SK-MEL-5 (cell line): ENCODE measurements at regions not wholly inside any gene's neighbourhood (a gene's known extent, or its start where the extent isn't known, plus 50 kb on each side); places are given as distances from the start of the nearest gene placed in this dataset.

Experiments
- DNase-seq: peaks from one replicate; pipeline ENCODE4 v3.0.0-alpha.2; 2016; ENCODE audit warnings: low read depth, low spot score
- in situ Hi-C: cut with HindIII; loops from 2 replicates; pipeline ENCODE4 v1.10.0; 2016; ENCODE audit warnings: low sequenced_read_pairs, high pct_unique_total_duplicates, low pct_unique_long_range_greater_than_20kb

DNA sequence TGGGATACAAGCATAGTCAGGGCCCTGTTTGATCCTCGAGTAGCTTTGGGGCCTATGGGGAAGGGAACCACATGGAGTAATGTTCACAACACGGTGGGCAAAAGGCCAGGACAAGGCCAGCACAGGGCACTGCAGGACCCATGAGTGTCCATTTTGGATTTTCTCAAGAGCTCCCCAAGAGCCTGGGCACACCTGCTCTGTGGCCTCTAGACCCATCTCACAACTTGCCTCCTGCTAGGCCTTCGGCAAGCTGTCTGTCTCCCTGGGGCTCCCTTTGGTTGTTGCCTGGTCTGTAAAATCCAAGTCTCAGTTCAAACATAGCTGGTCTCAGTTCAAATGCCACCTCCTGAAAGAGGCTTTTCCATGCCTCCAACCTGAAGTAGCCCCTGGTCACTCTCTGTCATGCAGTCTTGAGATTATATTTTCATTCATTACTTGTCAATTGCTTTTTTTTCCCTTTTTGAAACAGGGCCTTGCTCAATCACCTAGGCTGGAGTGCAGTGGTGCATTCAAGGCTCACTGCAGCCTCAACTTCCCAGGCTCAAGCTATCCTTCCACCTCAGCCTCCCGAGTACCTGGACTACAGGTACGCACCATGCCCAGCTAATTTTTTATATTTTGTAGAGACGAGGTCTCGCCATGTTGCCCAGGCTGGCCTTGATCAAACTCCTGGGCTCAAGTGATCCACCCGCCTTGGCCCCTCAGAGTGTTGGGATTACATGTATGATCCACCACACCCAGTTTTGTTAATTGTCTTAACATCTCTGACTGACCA lies 107.4 kb downstream of the MATN1 start:
- in situ Hi-C loops: no loop called here

DNA sequence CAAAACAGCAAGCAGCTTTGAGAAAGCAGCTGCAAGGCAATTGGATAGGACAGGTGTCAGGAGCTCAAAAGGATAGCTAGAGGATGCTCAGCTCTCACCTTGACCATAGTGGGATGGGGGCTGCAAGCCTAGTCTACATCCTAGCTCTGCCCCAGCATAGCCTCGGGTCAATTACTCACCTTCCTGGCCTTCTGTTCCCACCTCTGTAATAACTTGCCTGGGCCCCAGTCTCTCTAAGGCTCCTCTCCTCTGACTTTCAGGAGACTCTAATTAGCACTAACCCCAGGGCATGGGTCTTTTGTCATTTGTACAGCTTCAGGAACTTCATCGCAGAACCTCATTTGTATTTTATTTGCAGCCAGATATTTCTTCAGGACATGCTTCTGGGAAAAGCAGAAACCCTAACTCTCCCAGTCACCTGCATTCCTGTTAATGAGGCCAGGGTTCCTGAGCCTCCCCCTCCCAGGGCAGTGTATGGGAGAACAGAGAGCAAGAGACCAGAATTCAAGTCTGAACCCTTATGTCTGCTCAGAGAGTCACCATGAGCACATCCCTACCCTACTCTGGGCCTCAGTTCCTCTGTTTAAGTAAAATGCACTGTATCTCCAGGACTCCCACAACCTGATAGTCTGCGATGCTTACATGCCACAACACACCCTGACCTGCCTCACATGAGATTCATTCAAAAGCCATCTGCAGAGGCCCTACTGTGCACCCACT lies 108.1 kb downstream of the MATN1 start:
- in situ Hi-C loops: no loop called here
- no peak for DNase-seq

More for the DNA sequence above, 107.4 kb downstream of the MATN1 start:
- no peak for DNase-seq

DNA sequence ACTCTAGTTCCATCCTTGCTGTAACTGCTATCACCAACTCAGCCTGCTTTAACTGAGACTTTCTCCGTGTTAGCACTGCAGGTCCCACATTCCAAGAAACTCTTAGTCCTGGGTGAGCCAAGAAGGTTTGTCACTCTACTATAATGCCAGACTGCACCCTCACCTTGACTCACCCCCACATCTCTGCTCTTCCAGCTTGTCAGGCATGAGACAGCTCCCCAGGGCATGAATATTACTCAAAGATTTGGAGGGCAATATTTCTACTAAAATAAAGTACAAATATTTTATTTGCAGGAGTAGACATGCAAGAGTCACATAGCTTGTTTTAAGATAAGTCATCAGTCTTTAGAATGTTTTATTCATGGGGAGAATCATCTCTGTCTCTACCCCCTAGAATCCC lies 110.2 kb downstream of the MATN1 start:
- DNase-seq: no peak
- in situ Hi-C loops: no loop called here

DNA sequence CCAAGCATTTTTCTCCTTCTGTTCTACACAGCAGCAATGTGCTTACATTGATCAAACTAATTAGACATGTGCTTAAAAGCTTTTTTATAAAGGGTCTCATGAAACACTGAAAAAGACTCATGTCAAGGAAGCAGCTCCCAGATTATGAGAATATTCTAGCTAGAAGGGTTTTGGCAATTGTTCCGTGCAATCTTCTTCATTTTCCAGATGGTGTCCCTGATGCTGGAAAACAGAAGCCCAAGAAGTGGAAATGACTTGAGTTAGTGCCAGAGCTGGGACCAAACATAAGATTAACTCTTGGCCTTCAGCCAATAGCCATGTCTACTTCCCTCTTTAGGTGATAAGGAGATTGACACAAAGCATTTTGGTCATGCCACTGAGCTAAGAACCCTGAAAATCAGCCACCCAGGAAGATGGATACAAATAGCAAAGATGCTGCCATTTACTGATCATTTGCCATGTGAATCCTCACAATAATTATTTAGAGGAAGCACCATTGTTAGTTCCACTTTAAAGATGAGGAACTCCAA lies 110.8 kb downstream of the MATN1 start:
- in situ Hi-C loops: no loop called here
- DNase-seq: no peak

DNA sequence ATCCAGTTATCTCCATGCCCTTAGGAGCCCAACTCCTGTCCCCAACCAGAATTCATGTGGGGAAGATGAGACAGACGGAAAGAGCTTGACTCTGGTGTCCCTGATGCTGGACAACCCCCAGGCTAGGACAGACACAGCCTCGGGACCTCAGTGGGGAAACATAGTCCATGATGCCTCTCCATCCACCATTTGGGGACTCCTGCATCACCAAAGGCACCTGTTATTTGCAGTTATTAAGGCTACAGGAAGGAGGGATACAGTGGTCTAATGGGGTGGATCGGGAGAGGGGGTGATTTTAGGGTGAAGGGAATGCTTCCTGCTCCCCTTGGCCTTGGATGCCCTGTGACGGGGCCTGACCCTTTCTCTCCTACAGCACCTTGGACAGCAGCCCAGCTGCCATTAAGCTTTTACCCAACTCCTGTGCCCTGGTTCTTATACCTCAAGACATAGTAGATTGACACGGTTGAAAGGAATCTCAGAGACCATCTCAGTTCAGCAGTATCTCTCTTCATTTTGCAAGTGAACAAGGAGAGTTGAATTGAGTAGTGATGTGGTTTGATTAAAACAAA lies 111.6 kb downstream of the MATN1 start:
- in situ Hi-C loops: no loop called here
- no peak for DNase-seq

DNA sequence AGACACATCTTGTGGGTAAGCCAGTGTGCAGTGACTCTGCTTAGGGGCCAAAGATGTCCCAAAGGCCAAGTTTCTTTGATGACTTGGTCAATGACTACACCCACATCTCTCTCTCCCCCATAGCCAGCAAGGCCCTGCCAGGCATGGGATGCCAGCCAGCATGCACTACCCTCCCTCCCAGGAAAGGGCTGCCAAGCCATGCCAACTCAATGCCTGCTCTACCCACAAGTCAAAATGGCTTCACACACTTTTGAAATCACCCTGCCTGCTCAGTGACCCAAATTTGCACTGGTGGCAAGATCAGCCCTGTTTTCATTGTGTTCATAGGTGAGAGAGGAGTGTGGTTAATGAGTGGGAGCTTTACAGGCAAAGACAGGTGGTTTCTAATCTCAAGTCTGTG lies 112.5 kb downstream of the MATN1 start:
- in situ Hi-C loops: no loop called here
- no peak for DNase-seq

DNA sequence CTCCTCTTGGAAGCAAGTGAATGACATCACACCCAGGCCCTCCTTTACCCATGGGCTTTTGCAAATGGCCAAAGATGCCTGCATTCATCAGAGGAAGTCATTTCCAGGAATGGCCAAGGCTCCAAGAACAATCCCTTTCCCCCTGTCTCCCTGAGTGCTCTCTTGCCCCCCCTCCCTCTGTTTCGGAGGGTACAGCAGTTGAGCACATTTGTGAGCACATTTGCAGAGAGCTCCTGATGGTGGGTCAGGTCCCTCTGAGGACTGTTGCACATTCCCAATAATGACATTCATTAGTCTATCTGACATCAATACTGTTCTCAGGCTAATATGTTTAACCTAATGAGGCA lies 113.4 kb downstream of the MATN1 start:
- in situ Hi-C loops: no loop called here
- no peak for DNase-seq

DNA sequence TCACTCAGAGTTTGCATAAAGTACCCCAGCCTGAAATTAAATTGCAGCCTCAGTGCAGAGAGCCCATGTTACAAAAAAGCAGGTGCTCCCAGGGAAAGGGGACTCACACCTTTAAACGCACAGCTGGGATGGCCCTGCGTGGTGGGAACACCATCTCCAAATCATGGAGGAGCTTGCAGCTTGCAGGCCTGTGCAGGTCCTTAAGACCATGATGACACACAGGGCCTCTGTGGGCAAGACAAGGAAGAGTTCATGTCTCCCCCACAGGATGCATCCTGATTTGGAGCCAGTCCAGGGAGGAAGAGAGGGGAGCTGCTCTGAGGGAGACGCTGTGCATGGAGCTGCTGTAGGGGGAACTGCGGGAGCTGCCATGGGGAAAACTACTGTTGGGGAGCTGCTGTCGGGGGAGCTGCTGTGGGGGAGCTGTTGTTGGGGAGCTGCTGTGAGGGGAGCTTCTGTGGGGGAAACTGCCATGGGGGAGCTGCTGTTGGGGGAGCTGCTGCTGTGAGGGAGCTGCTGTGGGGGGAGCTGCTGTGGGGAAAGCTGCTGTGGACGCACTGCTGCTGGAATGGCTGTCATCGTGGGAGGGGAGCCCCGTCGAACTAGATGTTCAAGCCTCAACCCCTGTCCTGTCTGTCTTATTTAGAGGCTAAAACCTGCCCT lies 113.9 kb downstream of the MATN1 start:
- DNase-seq: no peak
- in situ Hi-C loops: no loop called here

DNA sequence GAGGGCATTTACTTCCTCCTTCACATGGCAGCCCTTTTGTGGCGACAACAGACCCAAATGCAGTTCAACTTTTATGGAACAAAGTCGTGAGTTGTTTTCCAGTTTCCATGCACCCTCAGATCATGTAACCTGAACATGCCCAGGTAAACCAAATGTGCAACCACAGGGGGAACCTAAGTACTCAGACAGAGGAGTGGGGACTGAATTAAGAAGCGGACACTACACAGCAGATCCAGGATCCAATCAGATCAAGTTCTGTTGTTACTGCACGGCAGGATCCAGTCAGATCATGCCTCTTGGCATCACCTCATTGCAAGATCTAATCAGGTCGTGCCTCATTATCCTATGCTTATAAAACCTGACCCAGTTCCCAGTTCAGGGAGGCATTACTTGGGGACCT lies 115.7 kb downstream of the MATN1 start:
- DNase-seq: no peak
- in situ Hi-C loops: no loop called here

DNA sequence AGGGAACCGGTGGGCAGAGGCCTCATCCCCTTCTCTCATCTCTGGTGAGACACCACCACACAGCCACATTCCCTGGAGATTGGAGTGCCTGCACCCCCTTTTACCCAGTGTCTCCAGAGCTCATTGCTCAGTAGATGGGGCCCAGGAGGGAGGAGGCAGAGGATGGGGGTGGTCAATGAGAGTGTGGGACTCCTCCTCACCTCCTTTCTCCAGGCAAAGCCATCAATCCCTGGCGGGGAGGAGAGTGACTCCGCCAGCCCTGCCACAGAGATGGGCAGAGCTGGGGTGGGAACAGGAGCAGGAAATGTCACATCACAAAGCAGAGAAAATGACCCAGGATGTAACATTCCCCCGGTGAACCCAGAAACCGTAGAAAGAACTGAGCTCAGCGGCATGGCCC lies 117.2 kb downstream of the MATN1 start:
- in situ Hi-C loops: no loop called here
- no peak for DNase-seq

DNA sequence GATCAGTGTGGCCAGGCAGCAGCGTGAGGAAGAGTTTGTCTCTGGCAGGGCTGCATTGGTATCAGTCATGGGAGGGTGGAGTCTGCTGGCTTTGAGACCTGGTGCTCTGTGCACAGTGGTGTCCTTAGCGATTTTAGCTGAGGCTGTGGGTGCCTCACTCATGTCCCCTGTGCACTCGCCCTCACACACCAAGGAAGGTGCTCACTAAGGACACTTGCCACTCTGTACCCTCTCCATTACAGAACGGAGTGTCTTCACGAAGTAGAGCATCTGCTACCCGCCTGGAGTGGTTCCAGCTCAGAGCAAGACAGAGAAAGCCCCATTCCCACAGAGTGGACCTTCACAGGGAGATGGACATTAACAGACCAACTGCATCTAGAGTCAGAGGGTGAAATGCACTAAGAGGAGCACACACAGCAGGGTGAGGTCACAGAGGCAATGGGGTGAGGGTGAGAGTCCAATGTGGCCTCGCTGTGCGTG lies 117.9 kb downstream of the MATN1 start:
- DNase-seq: no peak
- in situ Hi-C loops: no loop called here

DNA sequence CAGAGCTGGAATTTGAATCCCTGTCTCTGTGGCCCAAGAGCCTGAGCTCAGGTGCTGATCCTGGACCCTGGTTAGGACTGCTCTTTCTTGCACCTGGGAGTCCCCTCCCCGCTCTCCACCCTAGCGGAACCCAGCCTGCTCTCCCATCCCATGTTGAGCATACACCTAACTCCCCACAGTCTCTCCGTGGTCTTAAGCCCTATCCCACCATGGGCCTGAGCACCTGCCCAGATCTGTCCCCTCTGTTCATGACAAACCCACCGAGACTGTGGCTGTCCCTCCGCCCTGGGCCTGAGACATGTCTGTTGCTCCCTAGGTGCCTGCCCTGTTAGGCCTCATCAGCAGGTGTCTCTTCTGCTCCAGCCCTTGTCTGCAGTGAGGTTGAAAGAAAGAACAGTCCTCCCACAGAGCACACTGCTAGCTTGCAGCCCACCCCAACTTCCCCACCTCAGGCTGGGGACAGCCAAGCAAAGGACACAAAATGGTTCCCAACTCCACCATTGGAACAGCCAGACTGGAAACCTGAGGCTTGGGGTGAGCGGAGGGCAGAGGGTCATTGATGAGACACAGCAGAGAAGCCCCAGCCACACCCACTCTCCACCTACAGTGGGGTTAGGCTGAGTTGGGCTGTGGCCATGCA lies 118.5 kb downstream of the MATN1 start:
- DNase-seq: no peak
- in situ Hi-C loops: no loop called here

DNA sequence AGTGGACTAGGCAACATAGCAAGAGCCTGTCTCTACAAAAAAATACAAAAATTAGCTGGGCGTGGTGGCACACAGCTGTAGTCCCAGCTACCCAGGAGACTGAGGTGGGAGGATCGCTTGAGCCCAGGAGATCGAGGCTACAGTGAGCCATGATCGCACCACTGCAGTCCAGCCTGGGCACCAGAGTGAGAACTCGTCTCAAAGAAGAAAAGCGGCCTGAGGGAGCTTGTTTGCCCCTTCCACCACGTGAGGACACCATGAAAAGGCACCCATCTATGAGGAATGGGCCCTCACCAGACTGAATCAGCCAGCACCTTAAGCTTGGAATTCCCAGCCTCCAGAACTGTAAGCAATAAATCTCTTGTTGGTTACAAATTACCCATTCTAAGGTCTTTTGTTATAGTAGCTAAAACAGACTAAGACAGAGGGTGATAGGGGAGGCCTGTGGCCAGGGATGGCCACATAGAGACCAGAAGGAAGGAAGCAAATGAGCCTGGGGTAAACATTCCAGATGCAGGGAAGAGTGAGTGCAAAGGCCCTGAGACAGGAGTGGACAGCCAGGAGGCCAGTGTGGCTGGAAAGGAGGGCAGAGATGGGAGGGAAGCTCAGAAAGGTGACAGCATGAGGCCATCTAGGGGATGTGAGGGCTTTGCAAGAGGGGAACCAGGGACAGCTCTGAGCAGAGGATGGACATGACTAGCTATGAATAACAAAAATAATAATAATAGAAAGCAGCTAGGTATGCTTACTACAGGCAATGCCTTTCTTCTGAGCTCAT lies 120.1 kb downstream of the MATN1 start:
- in situ Hi-C loops: no loop called here
- DNase-seq: no peak

DNA sequence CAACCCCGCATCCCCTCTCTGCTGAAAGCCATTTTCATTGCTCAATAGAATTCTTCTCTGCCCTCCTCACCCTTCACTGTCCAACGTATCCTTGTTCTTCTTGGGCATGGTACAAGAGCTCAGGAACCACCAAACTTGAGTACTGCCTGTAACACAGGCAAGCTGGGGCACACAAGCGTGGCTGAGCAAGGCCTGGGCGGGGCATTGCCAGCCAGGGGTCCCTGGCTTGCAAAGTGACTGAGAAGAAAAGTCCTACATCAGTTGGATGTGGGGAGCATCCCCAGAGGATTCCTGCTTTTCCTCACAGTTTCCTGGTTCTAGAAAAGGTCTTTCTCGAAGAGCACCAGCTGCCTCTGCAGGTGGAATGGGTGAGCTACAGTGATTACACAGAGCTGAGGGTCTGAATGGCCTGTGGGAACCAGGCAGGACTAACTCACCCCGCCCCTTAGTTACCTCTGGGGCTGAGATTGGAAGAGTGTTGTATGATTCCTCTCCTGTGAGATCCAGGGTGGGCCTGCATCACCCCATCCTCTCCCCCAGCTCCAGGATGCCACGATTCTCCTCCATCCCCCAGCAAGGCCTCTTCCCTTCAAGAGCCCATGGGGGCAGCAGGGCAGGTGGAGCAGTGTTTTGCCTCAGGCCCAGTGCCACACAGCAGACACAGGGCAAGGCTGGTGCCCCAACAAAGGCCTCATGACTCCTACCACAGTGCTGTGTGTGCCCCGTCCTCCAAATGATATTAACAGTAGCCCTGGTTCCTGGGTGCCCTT lies 121.9 kb downstream of the MATN1 start:
- DNase-seq: no peak
- in situ Hi-C loops: no loop called here

DNA sequence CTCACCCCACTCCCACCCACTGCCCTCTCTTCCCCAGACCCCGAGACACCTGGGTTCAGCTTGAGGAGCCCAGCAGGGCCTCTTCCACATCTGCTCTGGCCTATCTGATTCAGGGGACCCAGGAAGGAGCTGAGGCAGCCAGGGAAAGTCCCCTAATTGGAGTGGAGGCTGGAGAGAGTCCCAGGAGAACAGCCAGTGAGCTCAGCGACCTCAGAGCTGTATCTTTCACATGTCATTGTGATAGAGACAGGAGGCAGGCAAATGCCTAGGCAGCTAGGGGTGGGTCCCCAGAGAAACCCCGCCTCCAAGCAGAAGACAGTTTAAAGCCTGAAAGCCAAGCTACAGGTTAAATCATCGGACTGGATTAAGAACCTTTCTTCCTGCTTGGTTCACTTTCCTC lies 122.7 kb downstream of the MATN1 start:
- in situ Hi-C loops: no loop called here
- DNase-seq: no peak

DNA sequence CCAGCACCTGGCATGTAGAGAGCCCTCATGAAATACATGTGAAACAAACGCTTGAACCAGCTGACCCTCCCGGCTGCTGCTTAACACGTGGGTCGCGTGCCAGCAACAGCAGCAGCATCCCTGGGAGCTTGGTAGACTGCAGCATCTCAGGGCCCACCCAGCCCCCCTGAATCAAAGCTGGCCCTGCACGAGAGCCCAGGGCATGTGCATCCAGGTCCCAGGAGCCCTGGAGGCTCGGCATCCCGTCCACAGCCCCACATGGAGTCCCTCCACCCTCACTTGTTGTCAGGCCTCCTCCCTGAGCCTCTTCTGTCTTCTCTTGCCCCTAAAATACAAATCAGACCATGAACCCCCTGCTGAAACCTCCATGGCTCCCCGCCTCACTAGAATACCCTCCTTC lies 123.1 kb downstream of the MATN1 start:
- DNase-seq: no peak
- in situ Hi-C loops: no loop called here
